ENCODE measurements at regions not wholly inside any gene's neighbourhood (a gene's known extent, or its start where the extent isn't known, plus 50 kb on each side); places are given as distances from the start of the nearest gene placed in this dataset.

GRCh38 chr20:23244916-23245552 lies 105.6 kb upstream of the NXT1 start:
- H3K27me3 ChIP-seq: no peaks in the 10 kb centered on the region
- H3K9me3 ChIP-seq: no peaks in the 10 kb centered on the region
- intact Hi-C loops (cut with DNase I; ENCODE audit: low total_unique reads): no loop called here
- no peak overlapping the region for H3K27ac ChIP-seq
- no peaks in the 10 kb centered on the region for H3K36me3 ChIP-seq
- no peak for DNase-seq
- H3K4me1 ChIP-seq: peaks cover 0 to 19% (median 2%) of the 10 kb centered on the region in 4 donors
- H3K4me3 ChIP-seq: no peak overlapping the region
- no peak for TF ChIP-seq CTCF (IDR thresholded peaks at IDR 0.05)

- intact Hi-C loops (cut with DNase I; ENCODE audit: low total_unique reads): no loop called here
- TF ChIP-seq CTCF (IDR thresholded peaks at IDR 0.05): no peak
- Histone ChIP-seq H3K9me3 (no peaks in the 10 kb centered on the region), H3K27me3 (no peaks in the 10 kb centered on the region), H3K4me3 (no peak overlapping the region), H3K27ac (no peak overlapping the region), H3K4me1 (peaks cover 0 to 19% (median 2%) of the 10 kb centered on the region in 4 donors), H3K36me3 (no peaks in the 10 kb centered on the region)
- no peak for DNase-seq
Measured at GRCh38 chr20:23244156-23244915, 106.3 kb upstream of the NXT1 start.

GRCh38 chr20:23243791-23244155 lies 106.8 kb upstream of the NXT1 start:
- Histone ChIP-seq H3K9me3 (no peaks in the 10 kb centered on the region), H3K36me3 (no peaks in the 10 kb centered on the region), H3K4me1 (peaks cover 0 to 19% (median 2%) of the 10 kb centered on the region in 4 donors), H3K4me3 (no peak overlapping the region), H3K27me3 (no peaks in the 10 kb centered on the region), H3K27ac (no peak overlapping the region)
- intact Hi-C loops (cut with DNase I; ENCODE audit: low total_unique reads): no loop called here
- DNase-seq: no peak
- TF ChIP-seq CTCF (IDR thresholded peaks at IDR 0.05): no peak

GRCh38 chr20:23242556-23243180 lies 107.9 kb upstream of the NXT1 start:
- Histone ChIP-seq H3K27ac (no peak overlapping the region), H3K36me3 (no peaks in the 10 kb centered on the region), H3K4me3 (no peak overlapping the region), H3K9me3 (no peaks in the 10 kb centered on the region), H3K27me3 (no peaks in the 10 kb centered on the region), H3K4me1 (peaks cover 0 to 18% (median 0%) of the 10 kb centered on the region in 4 donors)
- no peak for TF ChIP-seq CTCF (IDR thresholded peaks at IDR 0.05)
- no peak for DNase-seq
- intact Hi-C loops (cut with DNase I; ENCODE audit: low total_unique reads): no loop called here

GRCh38 chr20:23242104-23242503 lies 108.5 kb upstream of the NXT1 start:
- peaks cover 0 to 13% (median 0%) of the 10 kb centered on the region in 4 donors for H3K4me1 ChIP-seq
- no peak overlapping the region for H3K27ac ChIP-seq
- no peaks in the 10 kb centered on the region for H3K9me3 ChIP-seq
- no peak for TF ChIP-seq CTCF (IDR thresholded peaks at IDR 0.05)
- intact Hi-C loops (cut with DNase I; ENCODE audit: low total_unique reads): no loop called here
- no peaks in the 10 kb centered on the region for H3K36me3 ChIP-seq
- DNase-seq: no peak
- H3K27me3 ChIP-seq: no peaks in the 10 kb centered on the region
- no peak overlapping the region for H3K4me3 ChIP-seq

Measured in tibial artery (tissue), 4 donors.